HCT116 (cell line): ENCODE measurements at regions not wholly inside any gene's neighbourhood (a gene's known extent, or its start where the extent isn't known, plus 50 kb on each side); places are given as distances from the start of the nearest gene placed in this dataset.

Experiments used
- ATAC-seq: fragments of 200-7000 bp; cut with Tn5 transposase; 2 replicates; pipeline ENCODE4 v1.9.1; 2020; ENCODE audit warnings: mild to moderate bottlenecking, moderate library complexity
- BruUV-seq: library from RNA; stranded (reverse); fragments of 400-500 nt; replicated peaks from 2 replicates; lab custom pipeline; 2021; lab: Mats Ljungman, UMichigan
- CTCF ChIA-PET: fragments of 300-600 bp; sonication (Branson Sonifier 250); formaldehyde crosslinking; loops from one replicate; lab custom pipeline; 2021; ENCODE audit warnings: antibody characterized with exemption; lab: Charles Lee
- POLR2A ChIA-PET: fragments of 300-600, 350-600 bp; sonication (Branson Sonifier 250); formaldehyde crosslinking; loops from one replicate; lab custom pipeline; 2021; ENCODE audit warnings: antibody characterized with exemption; lab: Charles Lee
- RAD21 ChIA-PET, 2 experiments: fragments of 300-600 bp; sonication (Branson Sonifier 250); formaldehyde crosslinking; loops; one replicate each; lab custom pipeline; 2023; ENCODE audit warnings: low total read pairs in 2 of 2; ENCODE audit not compliant: uncharacterized antibody in 2 of 2, unreplicated experiment in 2 of 2, low non-redundant PET in 1 of 2; lab: Charles Lee
- DNase-seq: peaks from one replicate; pipeline ENCODE4 v3.0.0-alpha.2; 2010; ENCODE audit warnings: low read depth, low spot score
- H2AFZ ChIP-seq: fragments of 200-600 bp; shearing (Covaris generic), sonication (generic); 2 replicates; pipeline ENCODE4 v1.6.1; 2017; ENCODE audit warnings: low read depth, mixed run types, mixed read lengths, antibody characterized with exemption, low read length; ENCODE audit not compliant: poor library complexity, severe bottlenecking
- H3K27ac ChIP-seq: 2 replicates; pipeline ENCODE4 v1.5.1; 2012; ENCODE audit warnings: low read depth, low read length
- H3K27me3 ChIP-seq: fragments of 200-600 bp; sonication (generic); 2 replicates; pipeline ENCODE4 v1.6.1; 2016; ENCODE audit warnings: mixed run types, low read length, mixed read lengths; ENCODE audit not compliant: insufficient read depth
- H3K36me3 ChIP-seq, 2 experiments: fragments of 200-500 bp in 1 of 2; fragments of 200-600 bp in 1 of 2; sonication (Bioruptor generic) in 1 of 2; sonication (generic) in 1 of 2; 2 replicates each; pipeline versions ENCODE4 v1.5.1 to v1.6.1; 2014 to 2016; ENCODE audit warnings: low read length in 2 of 2, inconsistent platforms in 1 of 2, mixed read lengths in 1 of 2, mixed run types in 1 of 2; ENCODE audit not compliant: insufficient read depth in 2 of 2, control insufficient read depth in 1 of 2
- H3K4me1 ChIP-seq, 2 experiments: fragments of 200-600 bp in 1 of 2; sonication (generic) in 1 of 2; 2 replicates each; pipeline versions ENCODE4 v1.5.1 to v1.6.1; 2012 to 2017; ENCODE audit warnings: low read length in 2 of 2, inconsistent platforms in 1 of 2, mild to moderate bottlenecking in 1 of 2, mixed read lengths in 1 of 2, mixed run types in 1 of 2, moderate library complexity in 1 of 2; ENCODE audit not compliant: insufficient read depth in 2 of 2, control insufficient read depth in 1 of 2
- H3K4me2 ChIP-seq: fragments of 200-600 bp; sonication (generic); 2 replicates; pipeline ENCODE4 v1.6.1; 2017; ENCODE audit warnings: mixed run types, low read length, mixed read lengths
- H3K4me3 ChIP-seq, 2 experiments: fragments of 200-600 bp in 1 of 2; sonication (generic) in 1 of 2; replicated peaks in 1 of 2; 2 replicates each; pipeline ENCODE4 v1.5.1; 2011 to 2016; ENCODE audit warnings: low read length in 2 of 2, control low read depth in 1 of 2, low read depth in 1 of 2, mild to moderate bottlenecking in 1 of 2, mixed read lengths in 1 of 2, mixed run types in 1 of 2
- H3K79me2 ChIP-seq: fragments of 200-600 bp; sonication (generic); 2 replicates; pipeline ENCODE4 v1.6.1; 2017; ENCODE audit warnings: mild to moderate bottlenecking, mixed run types, low read length, moderate library complexity, mixed read lengths; ENCODE audit not compliant: insufficient read depth
- H3K9ac ChIP-seq: fragments of 200-600 bp; sonication (generic); 2 replicates; pipeline ENCODE4 v1.6.1; 2016; ENCODE audit warnings: low read length, mixed read lengths
- H3K9me2 ChIP-seq: fragments of 200-600 bp; sonication (generic), shearing (Covaris generic); 2 replicates; pipeline ENCODE4 v1.6.1; 2017; ENCODE audit warnings: mixed run types, mild to moderate bottlenecking, moderate library complexity; ENCODE audit not compliant: insufficient read depth
- H3K9me3 ChIP-seq, 2 experiments: fragments of 200-500 bp in 1 of 2; fragments of 200-600 bp in 1 of 2; sonication (Bioruptor generic) in 1 of 2; sonication (generic) in 1 of 2; 2 replicates each; pipeline ENCODE4 v1.6.1; 2014 to 2017; ENCODE audit warnings: low read length in 2 of 2, mixed read lengths in 2 of 2, inconsistent platforms in 1 of 2, low read depth in 1 of 2, mild to moderate bottlenecking in 1 of 2, mixed run types in 1 of 2, moderate library complexity in 1 of 2; ENCODE audit not compliant: control insufficient read depth in 1 of 2, insufficient read depth in 1 of 2
- H4K20me1 ChIP-seq: fragments of 200-600 bp; sonication (generic), shearing (Covaris generic); 2 replicates; pipeline ENCODE4 v1.6.1; 2017; ENCODE audit warnings: mixed run types, mild to moderate bottlenecking, moderate library complexity; ENCODE audit not compliant: insufficient read depth
- CTCF ChIP-seq, 3 experiments: fragments of 200-600 bp in 1 of 3; sonication (generic) in 1 of 3; IDR thresholded peaks in 2 of 3; conservative IDR thresholded peaks in 1 of 3; 2 replicates each; pipeline ENCODE4 v1.5.1; 2012 to 2017; ENCODE audit warnings: low read depth in 2 of 3, low read length in 2 of 3, antibody characterized with exemption in 1 of 3, borderline replicate concordance in 1 of 3, control low read depth in 1 of 3, mild to moderate bottlenecking in 1 of 3, mixed read lengths in 1 of 3, mixed run types in 1 of 3, moderate library complexity in 1 of 3; ENCODE audit not compliant: insufficient read depth in 1 of 3
- ELF1 ChIP-seq: IDR thresholded peaks from 2 replicates; pipeline ENCODE4 v1.6.1; 2012; ENCODE audit warnings: low read depth, borderline replicate concordance
- FOSL1 ChIP-seq: IDR thresholded peaks from 2 replicates; pipeline ENCODE4 v1.6.1; 2012; ENCODE audit warnings: low read depth
- ZFX ChIP-seq: fragments of 450-650 bp; IDR thresholded peaks from 2 replicates; pipeline ENCODE4 v1.6.1; 2017
- intact Hi-C: fragments of 100-400 bp; cut with micrococcal nuclease; formaldehyde crosslinking; loops from 2 replicates; pipeline ENCODE4 v1.10.0; 2022
- TF ChIP-seq, protein P1 (sequence below): IDR thresholded peaks from 2 replicates; pipeline ENCODE4 v1.6.1; 2012
- TF ChIP-seq, protein P2 (sequence below): IDR thresholded peaks from 2 replicates; pipeline ENCODE4 v1.6.1; 2012
- TF ChIP-seq, protein P3 (sequence below): IDR thresholded peaks from 2 replicates; pipeline ENCODE4 v1.6.1; 2011; ENCODE audit warnings: mild to moderate bottlenecking, low read length, moderate library complexity; ENCODE audit not compliant: insufficient replicate concordance; ENCODE audit errors: extremely low read depth

GRCh38 chr6:71222671-71223070, 65.9 kb upstream of the OGFRL1 start:
- H4K20me1 ChIP-seq: no peaks in the 10 kb centered on the region
- H3K9me2 ChIP-seq: no peaks in the 10 kb centered on the region
- H3K27ac ChIP-seq: no peak overlapping the region
- no peak overlapping the region for H3K4me2 ChIP-seq
- H3K4me1 ChIP-seq: no peaks in the 10 kb centered on the region
- TF ChIP-seq, protein P1, sequence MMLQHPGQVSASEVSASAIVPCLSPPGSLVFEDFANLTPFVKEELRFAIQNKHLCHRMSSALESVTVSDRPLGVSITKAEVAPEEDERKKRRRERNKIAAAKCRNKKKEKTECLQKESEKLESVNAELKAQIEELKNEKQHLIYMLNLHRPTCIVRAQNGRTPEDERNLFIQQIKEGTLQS: no peak
- TF ChIP-seq, protein P2, sequence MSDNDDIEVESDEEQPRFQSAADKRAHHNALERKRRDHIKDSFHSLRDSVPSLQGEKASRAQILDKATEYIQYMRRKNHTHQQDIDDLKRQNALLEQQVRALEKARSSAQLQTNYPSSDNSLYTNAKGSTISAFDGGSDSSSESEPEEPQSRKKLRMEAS: no peak
- TF ChIP-seq FOSL1: no peak
- TF ChIP-seq, protein P3, sequence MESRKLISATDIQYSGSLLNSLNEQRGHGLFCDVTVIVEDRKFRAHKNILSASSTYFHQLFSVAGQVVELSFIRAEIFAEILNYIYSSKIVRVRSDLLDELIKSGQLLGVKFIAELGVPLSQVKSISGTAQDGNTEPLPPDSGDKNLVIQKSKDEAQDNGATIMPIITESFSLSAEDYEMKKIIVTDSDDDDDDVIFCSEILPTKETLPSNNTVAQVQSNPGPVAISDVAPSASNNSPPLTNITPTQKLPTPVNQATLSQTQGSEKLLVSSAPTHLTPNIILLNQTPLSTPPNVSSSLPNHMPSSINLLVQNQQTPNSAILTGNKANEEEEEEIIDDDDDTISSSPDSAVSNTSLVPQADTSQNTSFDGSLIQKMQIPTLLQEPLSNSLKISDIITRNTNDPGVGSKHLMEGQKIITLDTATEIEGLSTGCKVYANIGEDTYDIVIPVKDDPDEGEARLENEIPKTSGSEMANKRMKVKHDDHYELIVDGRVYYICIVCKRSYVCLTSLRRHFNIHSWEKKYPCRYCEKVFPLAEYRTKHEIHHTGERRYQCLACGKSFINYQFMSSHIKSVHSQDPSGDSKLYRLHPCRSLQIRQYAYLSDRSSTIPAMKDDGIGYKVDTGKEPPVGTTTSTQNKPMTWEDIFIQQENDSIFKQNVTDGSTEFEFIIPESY: no peak
- no peak for TF ChIP-seq ELF1
- no peak for TF ChIP-seq CTCF (IDR thresholded peaks at IDR 0.05 in 2 of 3, conservative IDR thresholded peaks at IDR 0.05 in 1 of 3; ENCODE audit: borderline replicate concordance in 1 of 3, insufficient read depth in 1 of 3, low read depth in 2 of 3, low read length in 2 of 3)
- no peak for TF ChIP-seq ZFX
- DNase-seq: no peak
- POLR2A ChIA-PET: no interaction called here
- no peaks in the 10 kb centered on the region for H3K9me3 ChIP-seq
- no peak overlapping the region for H2AFZ ChIP-seq
- H3K27me3 ChIP-seq: no peaks in the 10 kb centered on the region; the same call in 1 of the 2 replicates
- H3K79me2 ChIP-seq: no peaks in the 10 kb centered on the region
- BruUV-seq: no TSS peak
- intact Hi-C loops: no loop called here
- RAD21 ChIA-PET: no interaction called here
- no peaks in the 10 kb centered on the region for H3K36me3 ChIP-seq
- H3K9ac ChIP-seq: no peak overlapping the region
- no peak for ATAC-seq
- H3K4me3 ChIP-seq: no peak overlapping the region
- CTCF ChIA-PET: no interaction called here
